Activated T-cell treated with anti-CD3 and anti-CD28 coated beads, Interleukin-2, amount 50 U/mL, for 24 hours (primary cell): ENCODE measurements at regions not wholly inside any gene's neighbourhood (a gene's known extent, or its start where the extent isn't known, plus 50 kb on each side); places are given as distances from the start of the nearest gene placed in this dataset.

ENCODE experiments used
- DNase-seq: peaks from one replicate; pipeline ENCODE4 v3.0.0-alpha.2; 2020
- H3K27ac Mint-ChIP-seq: 2 replicates; pipeline ENCODE4 v1.8.0; 2020; ENCODE audit warnings: mild to moderate bottlenecking, mixed read lengths
- H3K27me3 Mint-ChIP-seq: 2 replicates; pipeline ENCODE4 v1.8.0; 2020; ENCODE audit warnings: mixed read lengths
- H3K36me3 Mint-ChIP-seq: 2 replicates; pipeline ENCODE4 v1.8.0; 2020; ENCODE audit warnings: low read depth, mixed read lengths
- H3K4me1 Mint-ChIP-seq: 2 replicates; pipeline ENCODE4 v1.8.0; 2020; ENCODE audit warnings: low read depth, mixed read lengths
- H3K4me3 Mint-ChIP-seq: 2 replicates; pipeline ENCODE4 v1.8.0; 2020; ENCODE audit warnings: mild to moderate bottlenecking, moderate library complexity, mixed read lengths
- H3K9me3 Mint-ChIP-seq: 2 replicates; pipeline ENCODE4 v1.8.0; 2020; ENCODE audit warnings: mixed read lengths

- Mint-ChIP-seq H3K27ac (no peak overlapping the region), H3K27me3 (no peaks in the 10 kb centered on the region), H3K36me3 (no peaks in the 10 kb centered on the region), H3K4me1 (no peaks in the 10 kb centered on the region), H3K4me3 (no peak overlapping the region), H3K9me3 (peaks cover 8% of the 10 kb centered on the region)
- DNase-seq, result no peak
Observed at GRCh38 chr9:26603617-26604016, 289.0 kb downstream of the CAAP1 start.

DNA sequence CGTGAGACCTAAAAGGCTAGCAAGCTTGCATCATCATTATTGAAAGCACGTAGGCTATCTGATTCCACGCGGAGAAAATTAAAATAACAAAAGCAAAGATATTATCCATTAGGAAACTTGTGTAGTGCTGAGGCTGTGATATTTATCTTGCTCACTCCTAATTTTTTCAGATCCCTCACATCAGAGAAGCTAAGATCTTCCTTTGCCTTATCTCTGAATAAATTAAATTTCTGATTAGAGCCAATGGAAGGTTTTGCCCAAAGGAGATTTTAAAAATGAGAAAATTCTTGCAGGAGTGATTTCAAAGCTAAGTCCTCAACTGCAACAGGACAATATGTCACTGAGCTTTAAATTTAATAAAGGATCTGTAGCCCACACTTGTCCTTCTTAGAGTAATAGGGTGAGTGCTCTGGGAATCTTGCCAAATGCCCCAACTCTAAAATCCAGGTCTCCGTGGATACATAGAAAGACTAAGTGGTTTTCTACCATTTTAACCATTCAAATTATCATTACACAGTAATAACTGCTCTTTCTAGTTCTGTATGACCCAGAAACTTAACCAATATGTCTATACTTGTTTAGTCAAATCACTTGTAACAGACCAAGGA is 295.0 kb downstream of the CAAP1 start:
- Mint-ChIP-seq H3K4me3 (no peak overlapping the region), H3K9me3 (peaks cover 12% of the 10 kb centered on the region), H3K4me1 (no peaks in the 10 kb centered on the region), H3K36me3 (no peaks in the 10 kb centered on the region), H3K27me3 (no peaks in the 10 kb centered on the region), H3K27ac (no peak overlapping the region)
- DNase-seq, result no peak

DNA sequence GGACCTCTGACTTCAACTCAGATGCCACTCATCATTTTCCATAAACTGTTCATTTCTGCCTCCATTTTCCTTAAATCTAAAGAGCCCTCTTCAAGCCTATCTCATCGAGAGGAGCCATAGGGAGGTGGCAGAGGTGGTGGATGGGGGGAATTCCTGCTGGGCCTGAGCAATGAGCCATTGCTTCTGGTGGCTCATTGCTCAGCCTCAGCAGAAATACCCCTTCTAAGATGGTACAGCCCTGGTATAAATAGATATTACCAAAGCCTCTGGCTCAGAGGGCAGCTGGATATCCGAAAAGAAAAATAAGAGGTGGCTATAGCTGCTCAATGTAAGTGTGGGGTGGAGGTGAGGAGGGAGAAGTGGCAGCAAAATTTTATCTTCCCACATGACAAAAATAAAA is 313.5 kb downstream of the CAAP1 start:
- no peaks in the 10 kb centered on the region for H3K27me3 Mint-ChIP-seq
- H3K4me3 Mint-ChIP-seq, result no peak overlapping the region
- no peaks in the 10 kb centered on the region for H3K4me1 Mint-ChIP-seq
- DNase-seq, result no peak
- H3K9me3 Mint-ChIP-seq, result peaks cover 2% of the 10 kb centered on the region
- H3K36me3 Mint-ChIP-seq, result no peaks in the 10 kb centered on the region
- no peak overlapping the region for H3K27ac Mint-ChIP-seq

DNA sequence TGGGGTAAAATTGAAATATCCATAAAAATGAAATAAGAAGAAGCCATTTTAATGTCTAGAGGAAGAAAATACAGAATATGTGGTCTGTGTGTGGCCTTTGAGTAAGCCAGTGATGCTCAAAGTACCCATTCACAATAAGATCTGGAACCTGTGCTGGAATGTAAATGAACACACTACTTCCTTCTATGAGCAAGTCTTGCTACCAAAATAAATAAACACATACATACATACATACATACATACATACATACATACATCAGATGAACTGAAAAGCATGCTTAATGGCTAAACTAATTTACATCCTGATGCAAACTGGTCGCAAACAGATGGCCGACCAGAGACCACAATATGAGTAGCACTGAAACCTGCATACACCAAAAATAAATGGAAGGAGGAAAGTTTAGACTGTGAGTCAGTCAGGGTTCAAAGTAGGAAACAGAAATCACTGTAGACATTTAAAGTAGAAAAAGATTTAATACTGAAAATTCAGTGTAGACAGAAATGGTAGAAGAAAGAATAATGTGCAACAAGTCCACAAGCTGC is 317.6 kb downstream of the CAAP1 start:
- Mint-ChIP-seq H3K36me3 (no peaks in the 10 kb centered on the region), H3K27ac (no peak overlapping the region), H3K9me3 (peaks cover 3% of the 10 kb centered on the region), H3K4me3 (no peak overlapping the region), H3K27me3 (no peaks in the 10 kb centered on the region), H3K4me1 (no peaks in the 10 kb centered on the region)
- DNase-seq, result no peak

DNA sequence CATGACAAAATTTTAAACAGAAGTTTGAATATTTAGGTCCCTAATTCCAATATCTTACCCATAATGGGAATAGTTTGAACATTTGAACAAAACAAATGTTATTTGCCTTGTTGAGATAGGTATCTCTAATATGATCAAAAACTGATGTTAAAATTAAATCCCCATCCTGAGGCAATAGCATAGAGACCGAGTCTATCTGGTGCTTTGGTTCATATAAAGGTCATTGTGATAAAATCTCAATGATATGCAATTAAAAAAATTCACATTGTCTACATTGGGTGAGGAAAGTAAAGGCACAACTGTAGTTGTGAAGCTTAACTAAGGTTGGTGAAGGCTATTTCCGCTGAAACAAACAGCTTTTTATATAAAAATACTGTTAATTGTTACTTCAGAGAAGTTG is 318.3 kb downstream of the CAAP1 start:
- DNase-seq, result no peak
- Mint-ChIP-seq H3K27ac (no peak overlapping the region), H3K27me3 (no peaks in the 10 kb centered on the region), H3K4me1 (no peaks in the 10 kb centered on the region), H3K36me3 (no peaks in the 10 kb centered on the region), H3K4me3 (no peak overlapping the region), H3K9me3 (peaks cover 3% of the 10 kb centered on the region)

DNA sequence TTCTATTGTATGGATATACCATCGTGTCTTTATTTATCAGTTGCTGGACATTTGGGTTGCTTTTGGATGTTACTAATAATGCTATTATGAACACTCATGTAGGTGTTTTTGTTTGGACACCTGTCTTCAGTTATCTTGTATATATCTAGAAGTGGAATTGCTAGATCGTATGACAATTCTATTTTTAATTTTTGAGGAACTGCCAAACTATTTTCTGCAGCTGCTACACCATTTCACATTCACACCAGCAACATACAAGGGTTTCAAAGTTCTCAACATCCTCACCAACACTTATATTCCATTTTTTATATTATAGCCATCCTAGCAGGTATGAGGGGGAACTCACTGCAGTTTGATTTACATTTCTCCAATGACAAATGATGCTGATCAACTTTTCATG is 324.6 kb downstream of the CAAP1 start:
- no peaks in the 10 kb centered on the region for H3K36me3 Mint-ChIP-seq
- no peak for DNase-seq
- H3K9me3 Mint-ChIP-seq, result peaks cover 3% of the 10 kb centered on the region
- no peak overlapping the region for H3K27ac Mint-ChIP-seq
- H3K27me3 Mint-ChIP-seq, result no peaks in the 10 kb centered on the region
- no peaks in the 10 kb centered on the region for H3K4me1 Mint-ChIP-seq
- H3K4me3 Mint-ChIP-seq, result no peak overlapping the region

DNA sequence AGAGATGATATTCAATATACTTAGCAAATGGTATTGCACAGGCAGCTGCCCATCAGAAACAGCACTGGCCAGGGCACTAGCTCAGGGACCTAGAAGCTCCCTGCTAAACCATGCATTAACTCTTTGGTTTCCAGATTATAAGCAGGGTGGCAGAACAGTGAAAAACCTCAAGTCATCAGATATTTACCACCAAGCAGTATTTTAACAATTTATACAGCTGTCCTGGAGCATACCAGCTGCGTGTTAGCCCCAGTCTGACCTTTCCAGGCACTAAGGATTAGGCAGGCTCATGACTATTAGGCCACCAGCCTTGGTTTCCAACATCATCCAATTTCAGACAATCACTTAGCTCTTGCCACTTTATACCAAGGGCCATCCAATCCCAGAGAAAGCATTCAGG is 326.5 kb downstream of the CAAP1 start:
- H3K27me3 Mint-ChIP-seq, result no peaks in the 10 kb centered on the region

DNA sequence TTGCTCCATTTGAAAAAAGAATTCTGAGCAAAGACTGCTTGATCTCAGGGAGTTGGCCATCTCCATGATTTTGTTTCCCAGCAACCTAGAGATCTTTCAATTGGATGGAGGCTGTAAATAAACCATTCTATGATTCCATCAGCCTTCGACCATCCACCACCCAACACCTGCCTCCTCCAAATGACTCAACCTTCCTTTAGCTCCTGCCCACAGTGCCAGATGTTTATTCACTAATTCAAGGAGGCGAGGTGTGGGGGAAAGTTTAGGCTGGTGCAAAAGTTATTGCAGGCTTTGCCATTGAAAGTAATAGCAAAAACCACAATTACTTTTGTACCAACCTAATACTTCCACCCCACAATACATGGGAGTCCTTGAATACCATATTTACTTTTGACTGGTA is 327.5 kb downstream of the CAAP1 start:
- no peaks in the 10 kb centered on the region for H3K27me3 Mint-ChIP-seq
- no peaks in the 10 kb centered on the region for H3K4me1 Mint-ChIP-seq
- no peak for DNase-seq
- no peak overlapping the region for H3K27ac Mint-ChIP-seq
- no peaks in the 10 kb centered on the region for H3K36me3 Mint-ChIP-seq
- no peak overlapping the region for H3K4me3 Mint-ChIP-seq
- H3K9me3 Mint-ChIP-seq, result peaks cover 3% of the 10 kb centered on the region

More for the DNA sequence above, 326.5 kb downstream of the CAAP1 start:
- Mint-ChIP-seq H3K27ac (no peak overlapping the region), H3K4me3 (no peak overlapping the region), H3K36me3 (no peaks in the 10 kb centered on the region), H3K9me3 (peaks cover 3% of the 10 kb centered on the region), H3K4me1 (no peaks in the 10 kb centered on the region)
- no peak for DNase-seq

- DNase-seq, result no peak
- Mint-ChIP-seq H3K4me1 (no peaks in the 10 kb centered on the region), H3K27ac (no peak overlapping the region), H3K27me3 (no peaks in the 10 kb centered on the region), H3K36me3 (no peaks in the 10 kb centered on the region), H3K9me3 (peaks cover 6% of the 10 kb centered on the region), H3K4me3 (no peak overlapping the region)
Observed at GRCh38 chr9:26562338-26562737, 330.3 kb downstream of the CAAP1 start.

DNA sequence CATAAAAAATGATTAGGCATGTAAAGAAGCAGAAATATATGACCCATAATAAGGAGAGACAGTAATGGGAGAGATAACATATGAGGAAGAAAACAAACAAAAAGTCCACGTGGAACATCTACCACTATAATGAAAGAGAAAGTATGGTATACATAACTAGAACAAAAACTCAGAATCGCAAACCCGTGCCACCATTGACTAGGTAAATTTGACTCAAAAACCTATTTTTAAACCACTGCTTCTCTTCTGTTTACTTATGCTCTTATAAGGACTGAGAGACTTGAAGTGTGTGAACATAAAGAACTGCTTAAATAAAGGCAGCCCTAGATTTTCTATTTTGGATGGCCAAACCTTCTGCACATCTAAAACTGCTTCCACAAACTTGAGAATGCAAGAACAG is 330.7 kb downstream of the CAAP1 start:
- Mint-ChIP-seq H3K27me3 (no peaks in the 10 kb centered on the region), H3K9me3 (peaks cover 6% of the 10 kb centered on the region), H3K4me3 (no peak overlapping the region), H3K27ac (no peak overlapping the region), H3K4me1 (no peaks in the 10 kb centered on the region), H3K36me3 (no peaks in the 10 kb centered on the region)
- DNase-seq, result no peak

DNA sequence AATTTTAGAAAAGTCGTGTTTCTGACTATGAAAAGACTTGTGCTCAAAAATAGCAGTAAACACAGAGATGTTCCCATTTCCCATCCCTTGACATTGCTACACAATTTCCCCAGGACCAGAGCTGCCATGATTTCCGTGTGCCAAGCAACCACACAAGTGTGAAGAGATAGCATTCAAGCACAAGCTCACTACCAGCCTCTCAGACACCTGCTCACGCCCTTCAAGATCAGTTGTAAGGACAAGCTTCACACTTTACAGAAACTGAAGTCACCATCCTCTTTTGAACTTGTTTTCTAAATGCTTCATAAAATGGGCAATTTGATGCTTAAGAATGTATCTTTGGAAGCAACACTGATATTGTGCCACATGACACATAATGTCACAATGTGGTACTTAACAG is 333.1 kb downstream of the CAAP1 start:
- Mint-ChIP-seq H3K27ac (no peak overlapping the region), H3K4me3 (no peak overlapping the region), H3K9me3 (peaks cover 11% of the 10 kb centered on the region), H3K27me3 (no peaks in the 10 kb centered on the region), H3K36me3 (no peaks in the 10 kb centered on the region), H3K4me1 (no peaks in the 10 kb centered on the region)
- DNase-seq, result no peak

DNA sequence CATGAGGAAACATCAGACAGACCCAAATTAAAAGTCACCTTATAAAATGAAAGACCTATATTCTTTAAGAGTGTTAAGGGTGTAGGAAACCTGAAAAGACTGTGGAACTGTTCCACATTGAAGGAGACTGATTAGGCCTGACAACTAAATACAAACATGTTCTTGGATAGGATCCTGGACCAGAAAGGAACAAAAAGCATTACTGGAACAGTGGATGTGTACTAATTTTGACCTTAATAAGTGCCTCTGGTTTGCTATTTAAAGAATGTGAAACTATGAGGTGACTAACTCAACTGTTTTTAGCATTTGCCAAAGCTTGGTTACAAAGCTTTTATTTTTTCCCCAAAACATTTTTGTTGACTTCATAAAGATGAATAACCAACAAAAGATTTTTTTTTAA is 340.6 kb downstream of the CAAP1 start:
- no peak for DNase-seq
- Mint-ChIP-seq H3K9me3 (peaks cover 7% of the 10 kb centered on the region), H3K36me3 (no peaks in the 10 kb centered on the region), H3K4me1 (no peaks in the 10 kb centered on the region), H3K27me3 (no peaks in the 10 kb centered on the region), H3K4me3 (no peak overlapping the region), H3K27ac (no peak overlapping the region)

GRCh38 chr9:26551451-26551850 is 341.2 kb downstream of the CAAP1 start:
- H3K4me3 Mint-ChIP-seq, result no peak overlapping the region
- peaks cover 9% of the 10 kb centered on the region for H3K9me3 Mint-ChIP-seq
- H3K4me1 Mint-ChIP-seq, result no peaks in the 10 kb centered on the region
- DNase-seq, result no peak
- no peaks in the 10 kb centered on the region for H3K36me3 Mint-ChIP-seq
- H3K27me3 Mint-ChIP-seq, result no peaks in the 10 kb centered on the region
- H3K27ac Mint-ChIP-seq, result no peak overlapping the region

DNA sequence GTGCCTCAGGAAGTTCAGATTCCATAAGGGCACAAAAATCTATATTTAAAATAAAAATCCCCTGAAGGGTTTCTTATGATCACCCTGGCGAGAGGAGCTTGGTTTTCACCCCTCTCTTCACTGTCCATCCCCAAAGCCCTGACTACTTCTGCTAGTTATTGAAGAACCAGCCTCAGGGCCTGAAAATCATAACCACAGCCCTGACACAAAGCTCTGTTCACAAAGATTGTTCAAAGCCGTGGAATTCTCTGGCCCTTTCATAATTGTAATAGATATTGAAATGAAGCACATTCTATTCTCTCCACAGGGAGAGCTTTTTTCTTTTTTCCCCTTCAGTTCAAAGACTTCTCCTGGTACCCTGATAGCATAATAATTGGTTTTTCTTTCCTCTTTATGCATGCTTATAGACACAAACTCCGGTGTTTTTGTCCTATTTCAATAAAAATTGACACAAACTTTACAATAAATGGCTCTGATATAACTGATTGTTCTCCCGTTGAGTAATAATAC is 343.8 kb downstream of the CAAP1 start:
- Mint-ChIP-seq H3K36me3 (no peaks in the 10 kb centered on the region), H3K27ac (no peak overlapping the region), H3K4me3 (no peak overlapping the region), H3K4me1 (no peaks in the 10 kb centered on the region), H3K9me3 (peaks cover 9% of the 10 kb centered on the region), H3K27me3 (no peaks in the 10 kb centered on the region)
- DNase-seq, result no peak

DNA sequence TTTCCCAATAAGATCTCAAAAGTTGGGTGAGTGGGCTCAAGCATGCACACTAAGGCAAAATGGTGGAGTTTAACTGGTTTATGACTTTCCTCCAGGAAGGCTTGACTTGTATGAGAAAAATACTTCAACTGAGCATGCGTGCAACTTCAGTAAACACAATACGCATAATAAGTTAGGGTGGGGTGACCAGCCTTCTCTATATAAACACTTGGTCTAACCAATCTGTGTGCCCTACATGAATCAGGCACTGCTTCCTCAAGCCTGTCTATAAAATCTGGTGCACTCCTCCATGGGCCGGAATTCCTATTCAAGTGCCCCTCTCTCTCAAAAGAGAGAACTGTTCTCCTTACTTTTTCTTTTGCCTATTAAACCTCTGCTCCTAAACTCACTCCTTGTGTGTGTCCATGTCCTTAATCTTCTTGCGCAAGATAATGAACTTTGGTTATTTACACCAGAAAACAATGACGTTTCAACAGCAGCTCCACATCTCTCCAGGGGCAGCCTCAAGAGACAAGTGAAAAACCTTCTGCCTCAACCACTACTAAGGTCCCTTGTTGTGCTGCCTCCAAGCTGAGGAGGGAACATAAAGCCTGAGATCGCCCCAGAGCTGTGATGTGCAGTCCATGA is 352.6 kb downstream of the CAAP1 start:
- H3K36me3 Mint-ChIP-seq, result no peaks in the 10 kb centered on the region
- no peak overlapping the region for H3K4me3 Mint-ChIP-seq
- no peaks in the 10 kb centered on the region for H3K4me1 Mint-ChIP-seq
- peaks cover 21% of the 10 kb centered on the region for H3K9me3 Mint-ChIP-seq
- no peaks in the 10 kb centered on the region for H3K27me3 Mint-ChIP-seq
- no peak for DNase-seq
- no peak overlapping the region for H3K27ac Mint-ChIP-seq
